H1 (cell line): ENCODE measurements at regions not wholly inside any gene's neighbourhood (a gene's known extent, or its start where the extent isn't known, plus 50 kb on each side); places are given as distances from the start of the nearest gene placed in this dataset.

Source experiments
- CTCF ChIA-PET: fragments of 300-600 bp; sonication (Branson Sonifier 250); formaldehyde crosslinking; loops from one replicate; lab custom pipeline; 2021; ENCODE audit not compliant: partially characterized antibody; lab: Charles Lee
- POLR2A ChIA-PET: fragments of 300-600 bp; sonication (Branson Sonifier 250); formaldehyde crosslinking; loops from one replicate; lab custom pipeline; 2021; ENCODE audit warnings: inconsistent platforms; ENCODE audit not compliant: partially characterized antibody; lab: Charles Lee
- DNase-seq, 2 experiments: peaks; one replicate each; pipeline versions ENCODE4 v3.0.0 to v3.0.0-alpha.2; 2010 to 2022; ENCODE audit warnings: low spot score in 2 of 2, low read depth in 1 of 2, mixed read lengths in 1 of 2
- FAIRE-seq: peaks from 2 replicates; lab custom pipeline; 2011; peaks lifted over from hg19 to GRCh38; lab: Jason Lieb, UNC
- H2AFZ ChIP-seq: 2 replicates; pipeline ENCODE4 v1.8.1; 2012; ENCODE audit warnings: low read length, inconsistent platforms
- H2AK5ac ChIP-seq: 2 replicates; pipeline ENCODE4 v1.6.1; 2013; ENCODE audit warnings: low read depth, low read length
- H2BK120ac ChIP-seq: replicated peaks from 2 replicates; pipeline ENCODE3; 2013; ENCODE audit warnings: low read depth, low read length, inconsistent platforms
- H2BK12ac ChIP-seq: 2 replicates; pipeline ENCODE4 v1.6.1; 2013; ENCODE audit warnings: low read depth, low read length
- H2BK15ac ChIP-seq: 2 replicates; pipeline ENCODE4 v1.6.1; 2013; ENCODE audit warnings: low read length
- H2BK20ac ChIP-seq: 2 replicates; pipeline ENCODE4 v1.6.1; 2013; ENCODE audit warnings: low read length
- H2BK5ac ChIP-seq: 2 replicates; pipeline ENCODE4 v1.6.1; 2013; ENCODE audit warnings: low read depth, low read length
- H3K14ac ChIP-seq: 2 replicates; pipeline ENCODE4 v1.6.1; 2013; ENCODE audit warnings: inconsistent platforms; ENCODE audit not compliant: insufficient read length
- H3K18ac ChIP-seq: 2 replicates; pipeline ENCODE4 v1.6.1; 2013; ENCODE audit warnings: low read length; ENCODE audit errors: extremely low read depth
- H3K23ac ChIP-seq: 2 replicates; pipeline ENCODE4 v1.6.1; 2013; ENCODE audit warnings: inconsistent platforms; ENCODE audit not compliant: insufficient read length
- H3K23me2 ChIP-seq: 2 replicates; pipeline ENCODE4 v1.6.1; 2013; ENCODE audit warnings: low read depth, low read length
- H3K27ac ChIP-seq: 2 replicates; pipeline ENCODE4 v1.6.1; 2011; ENCODE audit warnings: low read depth, low read length, inconsistent platforms
- H3K27me3 ChIP-seq, 4 experiments: replicated peaks in 1 of 4; 1 replicate in 1 of 4; 2 replicates in 3 of 4; pipeline versions ENCODE4 v1.6.1 to v1.8.1; 2011 to 2013; ENCODE audit warnings: low read length in 3 of 4, mild to moderate bottlenecking in 3 of 4, inconsistent platforms in 2 of 4, mixed read lengths in 2 of 4, moderate library complexity in 1 of 4; ENCODE audit not compliant: control insufficient read depth in 3 of 4, insufficient read depth in 3 of 4; ENCODE audit errors: extremely low read depth in 1 of 4
- H3K36me3 ChIP-seq, 4 experiments: 2 replicates each; pipeline versions ENCODE4 v1.6.1 to v1.8.1; 2011 to 2013; ENCODE audit warnings: mild to moderate bottlenecking in 4 of 4, low read length in 3 of 4, moderate library complexity in 2 of 4, control low read depth in 1 of 4, inconsistent platforms in 1 of 4; ENCODE audit not compliant: insufficient read depth in 4 of 4, control insufficient read depth in 2 of 4
- H3K4ac ChIP-seq: replicated peaks from 2 replicates; pipeline ENCODE3; 2013; ENCODE audit warnings: low read length, low read depth, mixed read lengths, inconsistent platforms; ENCODE audit not compliant: insufficient read length
- H3K4me1 ChIP-seq, 4 experiments: replicated peaks in 1 of 4; 1 replicate in 1 of 4; 2 replicates in 3 of 4; pipeline versions ENCODE4 v1.6.1 to v1.8.1; 2011 to 2013; ENCODE audit warnings: low read length in 3 of 4, inconsistent platforms in 2 of 4, mixed read lengths in 1 of 4; ENCODE audit not compliant: insufficient read depth in 4 of 4, control insufficient read depth in 3 of 4
- H3K4me2 ChIP-seq, 2 experiments: 2 replicates each; pipeline versions ENCODE4 v1.6.1 to v1.8.1; 2011 to 2013; ENCODE audit warnings: low read depth in 2 of 2, low read length in 2 of 2, control low read depth in 1 of 2, inconsistent platforms in 1 of 2, mild to moderate bottlenecking in 1 of 2; ENCODE audit not compliant: insufficient read depth in 1 of 2
- H3K4me3 ChIP-seq, 4 experiments: fragments of 200-600, 300-600 bp in 1 of 4; sonication (generic), shearing (Covaris generic), sonication (Bioruptor Twin) in 1 of 4; 2 replicates each; pipeline versions ENCODE4 v1.5.1 to v1.8.1; 2011 to 2016; ENCODE audit warnings: low read length in 4 of 4, low read depth in 3 of 4, control low read depth in 2 of 4, inconsistent platforms in 2 of 4, mild to moderate bottlenecking in 2 of 4, mixed read lengths in 1 of 4, moderate library complexity in 1 of 4; ENCODE audit not compliant: insufficient read depth in 2 of 4; ENCODE audit errors: extremely low read depth in 1 of 4
- H3K56ac ChIP-seq: replicated peaks from 2 replicates; pipeline ENCODE3; 2013; ENCODE audit warnings: low read depth, mild to moderate bottlenecking, mixed read lengths, low read length, inconsistent platforms; ENCODE audit not compliant: insufficient read length
- H3K79me1 ChIP-seq: 2 replicates; pipeline ENCODE4 v1.6.1; 2013; ENCODE audit warnings: low read depth, low read length, control low read depth
- H3K79me2 ChIP-seq, 2 experiments: 2 replicates each; pipeline versions ENCODE4 v1.6.1 to v1.8.1; 2012 to 2013; ENCODE audit warnings: low read length in 2 of 2, mild to moderate bottlenecking in 2 of 2, inconsistent platforms in 1 of 2; ENCODE audit not compliant: insufficient read depth in 2 of 2, control insufficient read depth in 1 of 2
- H3K9ac ChIP-seq, 4 experiments: replicated peaks in 1 of 4; 1 replicate in 1 of 4; 2 replicates in 3 of 4; pipeline versions ENCODE4 v1.6.1 to v1.8.1; 2011 to 2013; ENCODE audit warnings: low read depth in 3 of 4, low read length in 3 of 4, control low read depth in 2 of 4, mild to moderate bottlenecking in 2 of 4, moderate library complexity in 2 of 4, inconsistent platforms in 1 of 4; ENCODE audit errors: extremely low read depth in 1 of 4
- H3K9me3 ChIP-seq, 2 experiments: 2 replicates each; pipeline versions ENCODE4 v1.6.1 to v1.8.1; 2012 to 2013; ENCODE audit warnings: mild to moderate bottlenecking in 2 of 2, moderate library complexity in 2 of 2, control low read depth in 1 of 2, inconsistent platforms in 1 of 2, low read depth in 1 of 2, low read length in 1 of 2, mixed read lengths in 1 of 2; ENCODE audit not compliant: insufficient read depth in 2 of 2
- H4K20me1 ChIP-seq, 2 experiments: replicated peaks in 1 of 2; 2 replicates each; pipeline versions ENCODE3 to v1.8.1; 2011 to 2013; ENCODE audit warnings: inconsistent platforms in 2 of 2, low read length in 2 of 2, mild to moderate bottlenecking in 1 of 2; ENCODE audit not compliant: insufficient read depth in 2 of 2, control insufficient read depth in 1 of 2
- H4K5ac ChIP-seq: 2 replicates; pipeline ENCODE4 v1.6.1; 2013; ENCODE audit warnings: low read length, low read depth, mixed read lengths, inconsistent platforms; ENCODE audit not compliant: insufficient read length
- H4K8ac ChIP-seq: 2 replicates; pipeline ENCODE4 v1.8.0; 2013; ENCODE audit warnings: mild to moderate bottlenecking, moderate library complexity, low read length, inconsistent platforms; ENCODE audit not compliant: insufficient read depth; ENCODE audit errors: extremely low read depth
- H4K91ac ChIP-seq: replicated peaks from 2 replicates; pipeline ENCODE3; 2013; ENCODE audit warnings: low read length, mixed read lengths, inconsistent platforms; ENCODE audit not compliant: insufficient read length
- BACH1 ChIP-seq: IDR thresholded peaks from 2 replicates; pipeline ENCODE4 v1.6.1; 2012; ENCODE audit warnings: low read length, improper control_type of control experiment
- CEBPB ChIP-seq: IDR thresholded peaks from 2 replicates; pipeline ENCODE4 v1.6.1; 2012; ENCODE audit warnings: low read depth, low read length
- CHD2 ChIP-seq: IDR thresholded peaks from 2 replicates; pipeline ENCODE4 v1.6.1; 2012; ENCODE audit warnings: low read length, improper control_type of control experiment
- CREB1 ChIP-seq: IDR thresholded peaks from 2 replicates; pipeline ENCODE4 v1.6.1; 2012; ENCODE audit warnings: inconsistent platforms
- EGR1 ChIP-seq: IDR thresholded peaks from 2 replicates; pipeline ENCODE4 v1.6.1; 2011; ENCODE audit warnings: low read depth, low read length, borderline replicate concordance
- KDM5A ChIP-seq: fragments of 200-600 bp; IDR thresholded peaks from 2 replicates; pipeline ENCODE4 v1.7.1; 2012; ENCODE audit warnings: mild to moderate bottlenecking, low read length, inconsistent platforms, mixed read lengths
- MAFK ChIP-seq: IDR thresholded peaks from 2 replicates; pipeline ENCODE4 v1.6.1; 2012; ENCODE audit warnings: low read depth, mild to moderate bottlenecking, improper control_type of control experiment, low read length
- PHF8 ChIP-seq: fragments of 200-600 bp; sonication (generic); conservative IDR thresholded peaks from 2 replicates; pipeline ENCODE4 v1.7.1; 2012; ENCODE audit warnings: low read depth, mild to moderate bottlenecking, inconsistent platforms, low read length, moderate library complexity
- RBBP5 ChIP-seq: IDR thresholded peaks from 2 replicates; pipeline ENCODE4 v1.7.1; 2012; ENCODE audit warnings: low read depth, mild to moderate bottlenecking, inconsistent platforms, low read length, moderate library complexity, borderline replicate concordance
- SP2 ChIP-seq: IDR thresholded peaks from 2 replicates; pipeline ENCODE4 v1.6.1; 2012; ENCODE audit warnings: mild to moderate bottlenecking, low read length, inconsistent platforms
- WGBS, 2 experiments: shearing (Covaris generic) in 1 of 2; methylation state at CpG; one replicate each; pipeline versions ENCODE4 v1.1.6 to v1.1.7; 2013 to 2015; ENCODE audit warnings: low lambda C conversion rate in 2 of 2, mixed read lengths in 2 of 2, inconsistent platforms in 1 of 2, low coverage in 1 of 2, missing lambda C conversion rate in 1 of 2; ENCODE audit not compliant: insufficient replicate concordance in 2 of 2, insufficient coverage in 1 of 2, insufficient read length in 1 of 2; ENCODE audit errors: extremely low coverage in 1 of 2, missing lambda C conversion rate in 1 of 2; 5-methylcytosine and 5-hydroxymethylcytosine counted together

DNA sequence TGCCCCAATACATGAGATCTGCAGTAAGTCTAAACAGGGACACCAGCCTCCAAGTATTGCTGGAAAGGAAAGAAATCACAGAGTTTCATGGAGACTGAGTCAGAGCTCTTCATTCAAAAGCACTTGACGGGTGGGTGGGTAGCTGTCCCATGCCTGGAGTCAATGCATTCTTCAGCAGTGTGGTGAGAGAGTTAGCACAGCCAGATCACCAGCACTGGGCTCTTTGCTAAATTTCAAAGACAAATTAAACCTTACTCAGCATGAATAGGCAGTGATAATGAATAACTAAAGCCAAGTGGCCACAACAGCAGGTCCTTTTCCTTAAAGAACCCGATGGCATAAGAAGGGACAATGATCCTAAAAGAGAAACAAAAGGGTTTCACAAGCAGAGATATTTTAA lies 192.4 kb downstream of the ACTL7B start:
- Histone ChIP-seq H2BK120ac (no peak overlapping the region), H2BK5ac (no peak overlapping the region), H2BK15ac (no peak overlapping the region), H4K5ac (no peak overlapping the region), H3K27ac (no peak overlapping the region), H3K14ac (no peak overlapping the region), H4K8ac (no peak overlapping the region), H3K36me3 (no peaks in the 10 kb centered on the region; a peak in 1 of 8 replicates), H3K23ac (no peak overlapping the region), H3K18ac (no peak overlapping the region), H3K4ac (no peak overlapping the region), H3K4me2 (no peak overlapping the region), H3K27me3 (no peaks in the 10 kb centered on the region), H3K23me2 (no peaks in the 10 kb centered on the region; the same call in 1 of the 2 replicates), H3K79me1 (no peaks in the 10 kb centered on the region), H3K9ac (no peak overlapping the region), H3K9me3 (peaks cover 30 to 33% of the 10 kb centered on the region in 2 experiments), H2BK20ac (no peak overlapping the region), H2AFZ (peak overlapping the region; percentile 9; the same call in 1 of the 2 replicates), H3K4me3 (no peak overlapping the region), H4K20me1 (no peaks in the 10 kb centered on the region), H3K79me2 (no peaks in the 10 kb centered on the region), H2AK5ac (no peak overlapping the region), H3K56ac (no peak overlapping the region), H4K91ac (no peak overlapping the region), H3K4me1 (peaks cover 0 to 8% (median under 1%) of the 10 kb centered on the region in 4 experiments; a peak in 4 of 7 replicates), H2BK12ac (no peak overlapping the region)
- DNase-seq (no peak), FAIRE-seq (no peak)
- ChIA-PET POLR2A (no interaction called here), CTCF (interaction anchor here (0.8 to 2.2 kb wide), 3 partner anchors 96 to 1238 kb away, joined by 3 to 6 read pairs (median 3); no protein-coding TSS in a partner anchor)
- WGBS, 2 experiments, result 87% methylated on average over 2 of the region's 2 CpGs; no CpG with 5 or more reads in 1 of the 2 experiments
- no peak for TF ChIP-seq EGR1
- no peak for TF ChIP-seq CREB1
- TF ChIP-seq MAFK, result no peak
- TF ChIP-seq KDM5A, result no peak
- TF ChIP-seq RBBP5, result no peak
- TF ChIP-seq SP2, result no peak
- TF ChIP-seq PHF8, result no peak
- TF ChIP-seq CHD2, result no peak
- TF ChIP-seq CEBPB, result no peak
- TF ChIP-seq BACH1, result no peak
